B cell (primary cell): ENCODE measurements at regions not wholly inside any gene's neighbourhood (a gene's known extent, or its start where the extent isn't known, plus 50 kb on each side); places are given as distances from the start of the nearest gene placed in this dataset.

ENCODE experiments used
- ATAC-seq: fragments of 200-7000 bp; cut with Tn5 transposase; one replicate; pipeline ENCODE4 v1.10.0; 2021; ENCODE audit warnings: low read depth, mild to moderate bottlenecking, moderate number of reproducible peaks, moderate library complexity
- CTCF ChIA-PET: fragments of 350-600 bp; sonication (Branson Sonifier 250); formaldehyde crosslinking; loops from one replicate; lab custom pipeline; 2021; ENCODE audit warnings: antibody characterized with exemption, inconsistent platforms; lab: Charles Lee
- POLR2A ChIA-PET: fragments of 350-600 bp; sonication (Branson Sonifier 250); formaldehyde crosslinking; loops from one replicate; lab custom pipeline; 2021; ENCODE audit warnings: antibody characterized with exemption; lab: Charles Lee
- DNase-seq: peaks from one replicate; pipeline ENCODE4 v3.0.0; 2013
- H2AFZ ChIP-seq: 2 replicates; pipeline ENCODE4 v1.6.1; 2012; ENCODE audit warnings: mild to moderate bottlenecking, low read depth, low read length; ENCODE audit not compliant: insufficient read depth, poor library complexity, severe bottlenecking
- H3K27ac ChIP-seq, 2 donors: 1 replicate in 1 of 2; 2 replicates in 1 of 2; pipeline ENCODE4 v1.5.1; 2012 to 2013; ENCODE audit warnings: low read length in 2 of 2, mild to moderate bottlenecking in 2 of 2, moderate library complexity in 1 of 2
- H3K27me3 ChIP-seq, 4 experiments: fragments of 200-600 bp in 1 of 4; sonication (generic) in 1 of 4; replicated peaks in 1 of 4; 1 replicate in 2 of 4; 2 replicates in 2 of 4; pipeline versions ENCODE4 v1.6.1 to v1.7.0; 2013 to 2016; ENCODE audit warnings: low read length in 3 of 4, mild to moderate bottlenecking in 2 of 4, mixed read lengths in 1 of 4, moderate library complexity in 1 of 4; ENCODE audit not compliant: insufficient read depth in 4 of 4, control insufficient read depth in 3 of 4; ENCODE audit errors: control extremely low read depth in 1 of 4
- H3K36me3 ChIP-seq, 2 experiments: replicated peaks in 1 of 2; 1 replicate in 1 of 2; 2 replicates in 1 of 2; pipeline versions ENCODE4 v1.6.1 to v1.7.1; 2013; ENCODE audit warnings: low read length in 1 of 2; ENCODE audit not compliant: insufficient read depth in 2 of 2, control insufficient read depth in 1 of 2; ENCODE audit errors: control extremely low read depth in 1 of 2, extremely low read depth in 1 of 2
- H3K4me1 ChIP-seq, 2 donors: fragments of 200-600 bp in 1 of 2; sonication (generic) in 1 of 2; 1 replicate in 1 of 2; 2 replicates in 1 of 2; pipeline versions ENCODE4 v1.5.1 to v1.6.1; 2013 to 2017; ENCODE audit warnings: low read length in 2 of 2; ENCODE audit not compliant: control insufficient read depth in 2 of 2, insufficient read depth in 2 of 2
- H3K4me2 ChIP-seq: replicated peaks from 2 replicates; pipeline ENCODE3; 2012; ENCODE audit warnings: mild to moderate bottlenecking, low read depth, low read length; ENCODE audit not compliant: poor library complexity, severe bottlenecking
- H3K4me3 ChIP-seq, 5 experiments: fragments of 200-600 bp in 1 of 5; sonication (generic) in 1 of 5; 1 replicate in 3 of 5; 2 replicates in 2 of 5; pipeline versions ENCODE4 v1.5.1 to v1.7.0; 2011 to 2016; ENCODE audit warnings: low read length in 4 of 5, mild to moderate bottlenecking in 4 of 5, low read depth in 2 of 5, control low read depth in 1 of 5, moderate library complexity in 1 of 5; ENCODE audit not compliant: insufficient read depth in 1 of 5; ENCODE audit errors: control extremely low read depth in 1 of 5, extremely low read depth in 1 of 5
- H3K79me2 ChIP-seq: fragments of 200-600 bp; sonication (generic); one replicate; pipeline ENCODE4 v1.6.0; 2016; ENCODE audit warnings: low read length; ENCODE audit not compliant: control insufficient read depth, insufficient read depth
- H3K9ac ChIP-seq: fragments of 200-600 bp; sonication (generic); 2 replicates; pipeline ENCODE4 v1.6.1; 2017; ENCODE audit warnings: mild to moderate bottlenecking, low read length, moderate library complexity
- H3K9me3 ChIP-seq, 3 donors: one replicate each; pipeline versions ENCODE4 v1.6.1 to v1.7.1; 2013; ENCODE audit warnings: low read length in 2 of 3; ENCODE audit not compliant: control insufficient read depth in 2 of 3, insufficient read depth in 1 of 3; ENCODE audit errors: control extremely low read depth in 1 of 3
- H4K20me1 ChIP-seq: 2 replicates; pipeline ENCODE4 v1.6.0; 2012; ENCODE audit warnings: mild to moderate bottlenecking, low read length; ENCODE audit not compliant: insufficient read depth, control insufficient read depth, poor library complexity, severe bottlenecking
- H3K27ac Mint-ChIP-seq: one replicate; pipeline ENCODE4 v1.8.0; 2021; ENCODE audit warnings: mixed read lengths
- H3K27me3 Mint-ChIP-seq: one replicate; pipeline ENCODE4 v1.8.0; 2021; ENCODE audit warnings: mixed read lengths
- H3K4me1 Mint-ChIP-seq: one replicate; pipeline ENCODE4 v1.8.0; 2021; ENCODE audit warnings: mixed read lengths
- H3K4me3 Mint-ChIP-seq: one replicate; pipeline ENCODE4 v1.8.0; 2021; ENCODE audit warnings: mixed read lengths
- H3K9me3 Mint-ChIP-seq: one replicate; pipeline ENCODE4 v1.8.0; 2022; ENCODE audit warnings: mixed read lengths; ENCODE audit not compliant: insufficient read depth
- EZH2 ChIP-seq: IDR thresholded peaks from 2 replicates; pipeline ENCODE4 v1.6.1; 2012; ENCODE audit warnings: borderline replicate concordance, low read depth, mild to moderate bottlenecking, moderate library complexity, low read length; ENCODE audit not compliant: insufficient read depth, poor library complexity, severe bottlenecking
- WGBS: methylation state at CpG from one replicate; pipeline ENCODE4 v1.1.5; 2013; ENCODE audit warnings: missing lambda C conversion rate; ENCODE audit not compliant: insufficient coverage; 5-methylcytosine and 5-hydroxymethylcytosine counted together
- intact Hi-C: fragments of 100-400 bp; cut with micrococcal nuclease; formaldehyde crosslinking; loops from one replicate; pipeline ENCODE4 v1.10.0; 2022
- TF ChIP-seq, protein P1 (sequence below): fragments of 200-600 bp; IDR thresholded peaks from one replicate; pipeline ENCODE4 v1.8.0; 2022; ENCODE audit warnings: antibody characterized with exemption, mild to moderate bottlenecking

DNA sequence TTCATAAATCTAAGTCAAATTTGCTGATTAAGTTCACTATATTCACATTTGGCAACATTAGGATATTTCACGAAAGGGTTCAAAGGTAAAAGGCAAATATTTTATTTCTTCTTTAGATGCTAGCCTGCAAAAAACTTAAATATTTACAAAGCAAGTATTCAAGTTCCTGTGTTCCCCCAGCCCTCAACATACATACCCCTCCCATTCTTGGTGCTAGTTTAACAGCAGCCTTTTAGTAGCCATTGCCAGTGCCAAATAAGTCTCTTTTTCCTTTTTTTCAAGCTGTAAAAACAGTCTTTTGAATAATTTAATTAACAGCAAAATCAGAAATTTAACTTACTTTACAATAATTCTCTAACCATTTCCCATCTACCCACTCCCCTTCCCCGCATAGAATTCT is 288.5 kb upstream of the TMEM161B start:
- TF ChIP-seq EZH2, result no peak
- TF ChIP-seq, protein P1, sequence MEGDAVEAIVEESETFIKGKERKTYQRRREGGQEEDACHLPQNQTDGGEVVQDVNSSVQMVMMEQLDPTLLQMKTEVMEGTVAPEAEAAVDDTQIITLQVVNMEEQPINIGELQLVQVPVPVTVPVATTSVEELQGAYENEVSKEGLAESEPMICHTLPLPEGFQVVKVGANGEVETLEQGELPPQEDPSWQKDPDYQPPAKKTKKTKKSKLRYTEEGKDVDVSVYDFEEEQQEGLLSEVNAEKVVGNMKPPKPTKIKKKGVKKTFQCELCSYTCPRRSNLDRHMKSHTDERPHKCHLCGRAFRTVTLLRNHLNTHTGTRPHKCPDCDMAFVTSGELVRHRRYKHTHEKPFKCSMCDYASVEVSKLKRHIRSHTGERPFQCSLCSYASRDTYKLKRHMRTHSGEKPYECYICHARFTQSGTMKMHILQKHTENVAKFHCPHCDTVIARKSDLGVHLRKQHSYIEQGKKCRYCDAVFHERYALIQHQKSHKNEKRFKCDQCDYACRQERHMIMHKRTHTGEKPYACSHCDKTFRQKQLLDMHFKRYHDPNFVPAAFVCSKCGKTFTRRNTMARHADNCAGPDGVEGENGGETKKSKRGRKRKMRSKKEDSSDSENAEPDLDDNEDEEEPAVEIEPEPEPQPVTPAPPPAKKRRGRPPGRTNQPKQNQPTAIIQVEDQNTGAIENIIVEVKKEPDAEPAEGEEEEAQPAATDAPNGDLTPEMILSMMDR, result no peak
- Mint-ChIP-seq H3K27ac (no peak overlapping the region), H3K4me3 (no peak overlapping the region), H3K9me3 (no peaks in the 10 kb centered on the region), H3K27me3 (peaks cover 18% of the 10 kb centered on the region), H3K4me1 (no peaks in the 10 kb centered on the region)
- Histone ChIP-seq H3K4me1 (no peaks in the 10 kb centered on the region), H3K79me2 (no peaks in the 10 kb centered on the region), H3K4me2 (no peak overlapping the region), H2AFZ (no peak overlapping the region), H3K36me3 (no peaks in the 10 kb centered on the region), H3K9ac (no peak overlapping the region), H3K27ac (no peak overlapping the region), H3K27me3 (peaks cover 0 to 7% (median 0%) of the 10 kb centered on the region in 4 experiments), H4K20me1 (no peaks in the 10 kb centered on the region), H3K9me3 (no peaks in the 10 kb centered on the region), H3K4me3 (no peak overlapping the region)
- no CpG with 5 or more reads among the region's 2 CpGs for WGBS
- DNase-seq (no peak), ATAC-seq (no peak)
- CTCF ChIA-PET, result no interaction called here
- intact Hi-C loops, result no loop called here
- POLR2A ChIA-PET, result no interaction called here

DNA sequence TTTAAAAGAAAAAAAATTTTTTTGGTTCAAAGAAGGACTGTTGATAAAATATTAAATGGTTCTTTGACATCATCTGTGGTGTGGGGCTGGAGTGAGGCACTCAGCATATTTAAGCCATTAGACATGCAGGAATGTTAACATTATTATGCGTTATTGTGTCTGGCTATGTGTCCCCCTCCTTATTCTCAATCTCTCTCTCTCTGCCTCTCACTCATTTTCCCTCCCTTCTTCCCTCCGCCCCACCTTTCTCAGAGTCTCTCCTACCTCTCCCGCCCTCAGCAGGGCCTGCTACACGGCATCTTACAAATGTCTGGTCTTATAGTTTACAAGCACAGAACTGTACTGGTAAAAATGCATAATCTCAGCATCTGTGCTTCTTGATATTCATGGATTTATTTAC is 287.8 kb upstream of the TMEM161B start:
- Histone ChIP-seq H3K4me2 (no peak overlapping the region), H3K27ac (no peak overlapping the region), H3K79me2 (no peaks in the 10 kb centered on the region), H3K9me3 (no peaks in the 10 kb centered on the region), H3K36me3 (no peaks in the 10 kb centered on the region), H3K27me3 (peaks cover 0 to 7% (median 0%) of the 10 kb centered on the region in 4 experiments), H2AFZ (no peak overlapping the region), H3K9ac (no peak overlapping the region), H3K4me1 (no peaks in the 10 kb centered on the region), H3K4me3 (no peak overlapping the region), H4K20me1 (no peaks in the 10 kb centered on the region)
- H3K27ac Mint-ChIP-seq, result no peak overlapping the region
- WGBS, result 100% methylated on average over 3 of the region's 4 CpGs
- DNase-seq, result no peak
- peaks cover 18% of the 10 kb centered on the region for H3K27me3 Mint-ChIP-seq
- H3K4me1 Mint-ChIP-seq, result no peaks in the 10 kb centered on the region
- intact Hi-C loops, result no loop called here
- H3K4me3 Mint-ChIP-seq, result no peak overlapping the region
- ChIA-PET CTCF (no interaction called here), POLR2A (no interaction called here)
- TF ChIP-seq EZH2, result no peak
- TF ChIP-seq, protein P1, result no peak
- ATAC-seq, result no peak
- H3K9me3 Mint-ChIP-seq, result no peaks in the 10 kb centered on the region
